OCI-LY1 (cell line): ENCODE measurements at regions not wholly inside any gene's neighbourhood (a gene's known extent, or its start where the extent isn't known, plus 50 kb on each side); places are given as distances from the start of the nearest gene placed in this dataset.

Source experiments
- H2AFZ ChIP-seq: fragments of 200-600 bp; sonication (generic), shearing (Covaris generic); 2 replicates; pipeline ENCODE4 v1.6.0; 2014; ENCODE audit warnings: antibody characterized with exemption, mild to moderate bottlenecking, low read length
- H3F3A ChIP-seq: fragments of 200-600 bp; sonication (generic), shearing (Covaris generic); 2 replicates; pipeline ENCODE4 v1.6.0; 2014; ENCODE audit warnings: mild to moderate bottlenecking, antibody characterized with exemption, low read length, moderate library complexity; ENCODE audit not compliant: insufficient read depth
- H3K27ac ChIP-seq: fragments of 200-600 bp; sonication (generic); 2 replicates; pipeline ENCODE4 v1.5.1; 2014; ENCODE audit warnings: low read length, mixed run types, mild to moderate bottlenecking, low read depth; ENCODE audit not compliant: poor library complexity, severe bottlenecking
- H3K27me3 ChIP-seq: fragments of 200-600 bp; sonication (generic); 2 replicates; pipeline ENCODE4 v1.6.0; 2014; ENCODE audit warnings: antibody characterized with exemption, mild to moderate bottlenecking, low read length, moderate library complexity; ENCODE audit not compliant: insufficient read depth
- H3K36me3 ChIP-seq: fragments of 200-600 bp; sonication (generic); 2 replicates; pipeline ENCODE4 v1.6.1; 2014; ENCODE audit warnings: mild to moderate bottlenecking, antibody characterized with exemption, low read length, moderate library complexity, mixed read lengths; ENCODE audit not compliant: insufficient read depth
- H3K4me1 ChIP-seq: fragments of 200-600 bp; sonication (generic); 2 replicates; pipeline ENCODE4 v1.5.1; 2014; ENCODE audit warnings: mild to moderate bottlenecking, low read length, moderate library complexity; ENCODE audit not compliant: insufficient read depth, severe bottlenecking
- H3K4me2 ChIP-seq: fragments of 200-600 bp; sonication (generic), shearing (Covaris generic); 2 replicates; pipeline ENCODE4 v1.6.1; 2014; ENCODE audit warnings: low read length
- H3K4me3 ChIP-seq: fragments of 200-600 bp; sonication (generic); 2 replicates; pipeline ENCODE4 v1.5.1; 2014; ENCODE audit warnings: low read length, low read depth, mild to moderate bottlenecking, mixed read lengths; ENCODE audit not compliant: poor library complexity, severe bottlenecking
- H3K79me2 ChIP-seq: fragments of 200-600 bp; shearing (Covaris generic); 2 replicates; pipeline ENCODE4 v1.6.1; 2016; ENCODE audit warnings: mixed run types, low read length, mixed read lengths; ENCODE audit not compliant: insufficient read depth
- H3K9ac ChIP-seq: fragments of 200-600 bp; sonication (generic), shearing (Covaris generic); 2 replicates; pipeline ENCODE4 v1.6.1; 2014; ENCODE audit warnings: mild to moderate bottlenecking, low read length, mixed read lengths
- H3K9me2 ChIP-seq: fragments of 200-600 bp; sonication (generic), shearing (Covaris generic); 2 replicates; pipeline ENCODE4 v1.6.1; 2014; ENCODE audit warnings: low read depth, mild to moderate bottlenecking, low read length, mixed read lengths
- H3K9me3 ChIP-seq: fragments of 200-600 bp; shearing (Covaris generic); 2 replicates; pipeline ENCODE4 v1.6.1; 2014; ENCODE audit warnings: low read length, mixed read lengths
- H4K20me1 ChIP-seq: fragments of 200-600 bp; sonication (generic), shearing (Covaris generic); 2 replicates; pipeline ENCODE4 v1.6.0; 2016; ENCODE audit warnings: mild to moderate bottlenecking, low read length; ENCODE audit not compliant: insufficient read depth
- EZH2 ChIP-seq: fragments of 200-600 bp; sonication (generic), shearing (Covaris generic); IDR thresholded peaks from 2 replicates; pipeline ENCODE4 v1.8.0; 2017; ENCODE audit warnings: borderline replicate concordance, mixed run types, mild to moderate bottlenecking, antibody characterized with exemption, low read length, moderate library complexity, mixed read lengths
- TF ChIP-seq, protein P1 (sequence below): fragments of 200-600 bp; sonication (generic), shearing (Covaris generic); IDR thresholded peaks from 2 replicates; pipeline ENCODE4 v1.5.1; 2017; ENCODE audit warnings: mild to moderate bottlenecking, antibody characterized with exemption, low read length, moderate library complexity, mixed read lengths

DNA sequence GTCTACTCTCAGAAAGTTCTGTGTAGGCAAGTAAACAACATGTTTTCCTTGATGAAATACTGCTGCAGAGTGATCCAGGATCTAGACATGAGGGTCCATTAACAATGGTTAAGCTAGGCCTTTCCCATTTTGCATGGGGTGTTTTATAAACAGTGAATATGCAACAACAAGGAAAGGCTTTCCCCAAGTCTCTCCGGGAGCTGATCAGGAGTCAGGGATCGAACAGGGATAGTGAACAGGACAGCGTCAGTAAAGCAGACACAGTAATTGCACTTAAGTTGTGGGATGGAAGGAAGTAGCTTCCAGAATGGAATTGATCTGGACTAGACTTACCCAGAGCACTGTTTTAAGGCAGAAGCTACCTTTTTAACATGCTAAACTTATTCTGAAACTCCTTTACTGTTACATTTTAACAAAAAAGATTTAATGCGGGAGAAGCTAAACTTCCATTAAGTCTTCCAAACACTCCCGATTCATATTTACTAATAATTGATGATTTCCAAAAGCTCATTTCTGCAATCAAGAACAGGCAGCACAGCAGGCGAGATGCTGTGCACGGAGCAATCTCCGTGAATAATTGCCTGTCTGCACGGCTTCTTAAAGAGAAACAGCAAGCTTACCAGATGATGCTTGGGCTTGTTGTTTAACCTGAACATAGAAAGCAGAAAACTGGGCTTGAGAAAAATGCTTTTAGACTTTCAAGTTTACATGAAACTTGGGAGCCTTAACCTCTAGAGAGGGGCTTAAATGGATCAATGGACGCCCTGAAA lies 50.3 kb upstream of the DOCK1 start:
- H3K4me2 ChIP-seq: no peak overlapping the region
- H3F3A ChIP-seq: no peaks in the 10 kb centered on the region
- H3K27me3 ChIP-seq: no peaks in the 10 kb centered on the region
- H3K79me2 ChIP-seq: no peaks in the 10 kb centered on the region
- TF ChIP-seq, protein P1, sequence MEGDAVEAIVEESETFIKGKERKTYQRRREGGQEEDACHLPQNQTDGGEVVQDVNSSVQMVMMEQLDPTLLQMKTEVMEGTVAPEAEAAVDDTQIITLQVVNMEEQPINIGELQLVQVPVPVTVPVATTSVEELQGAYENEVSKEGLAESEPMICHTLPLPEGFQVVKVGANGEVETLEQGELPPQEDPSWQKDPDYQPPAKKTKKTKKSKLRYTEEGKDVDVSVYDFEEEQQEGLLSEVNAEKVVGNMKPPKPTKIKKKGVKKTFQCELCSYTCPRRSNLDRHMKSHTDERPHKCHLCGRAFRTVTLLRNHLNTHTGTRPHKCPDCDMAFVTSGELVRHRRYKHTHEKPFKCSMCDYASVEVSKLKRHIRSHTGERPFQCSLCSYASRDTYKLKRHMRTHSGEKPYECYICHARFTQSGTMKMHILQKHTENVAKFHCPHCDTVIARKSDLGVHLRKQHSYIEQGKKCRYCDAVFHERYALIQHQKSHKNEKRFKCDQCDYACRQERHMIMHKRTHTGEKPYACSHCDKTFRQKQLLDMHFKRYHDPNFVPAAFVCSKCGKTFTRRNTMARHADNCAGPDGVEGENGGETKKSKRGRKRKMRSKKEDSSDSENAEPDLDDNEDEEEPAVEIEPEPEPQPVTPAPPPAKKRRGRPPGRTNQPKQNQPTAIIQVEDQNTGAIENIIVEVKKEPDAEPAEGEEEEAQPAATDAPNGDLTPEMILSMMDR: no peak
- TF ChIP-seq EZH2: no peak
- no peaks in the 10 kb centered on the region for H3K9me3 ChIP-seq
- H3K36me3 ChIP-seq: no peaks in the 10 kb centered on the region
- no peak overlapping the region for H3K4me3 ChIP-seq
- no peak overlapping the region for H2AFZ ChIP-seq
- H3K4me1 ChIP-seq: no peaks in the 10 kb centered on the region
- H3K27ac ChIP-seq: no peak overlapping the region
- H4K20me1 ChIP-seq: no peaks in the 10 kb centered on the region
- H3K9me2 ChIP-seq: no peaks in the 10 kb centered on the region
- H3K9ac ChIP-seq: no peak overlapping the region
